HG03457 (cell line): ENCODE measurements at regions not wholly inside any gene's neighbourhood (a gene's known extent, or its start where the extent isn't known, plus 50 kb on each side); places are given as distances from the start of the nearest gene placed in this dataset.
"Not testable (repeated sequence)": the region's sequence is repeated elsewhere in the genome, so short reads cannot be mapped to it uniquely, and the experiment has no call there.

ENCODE experiments used
- ATAC-seq: cut with Tn5 transposase; IDR thresholded peaks from one replicate; pipeline ENCODE4 v1.9.1; 2021; ENCODE audit warnings: moderate number of reproducible peaks; ENCODE audit not compliant: unreplicated experiment

DNA sequence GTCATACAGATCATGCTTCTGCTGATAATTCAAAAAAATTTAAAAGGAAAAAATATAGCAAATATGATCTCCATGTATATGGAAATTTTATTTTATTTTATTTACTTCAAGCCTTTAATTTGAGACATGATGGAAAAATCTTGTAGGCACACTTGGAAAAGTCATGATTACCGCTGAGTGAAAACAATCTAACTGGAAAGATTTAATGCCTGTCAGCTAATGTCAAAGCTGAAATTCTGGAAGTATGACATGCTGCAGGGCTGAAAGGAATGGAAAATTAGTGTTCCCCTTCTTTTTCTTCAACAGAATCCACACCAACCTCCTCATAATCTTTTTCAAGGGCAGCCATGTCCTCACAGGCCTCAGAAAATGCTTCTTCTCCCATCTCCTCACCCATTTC is 58.2 kb downstream of the RPRM start:
- no peak for ATAC-seq

DNA sequence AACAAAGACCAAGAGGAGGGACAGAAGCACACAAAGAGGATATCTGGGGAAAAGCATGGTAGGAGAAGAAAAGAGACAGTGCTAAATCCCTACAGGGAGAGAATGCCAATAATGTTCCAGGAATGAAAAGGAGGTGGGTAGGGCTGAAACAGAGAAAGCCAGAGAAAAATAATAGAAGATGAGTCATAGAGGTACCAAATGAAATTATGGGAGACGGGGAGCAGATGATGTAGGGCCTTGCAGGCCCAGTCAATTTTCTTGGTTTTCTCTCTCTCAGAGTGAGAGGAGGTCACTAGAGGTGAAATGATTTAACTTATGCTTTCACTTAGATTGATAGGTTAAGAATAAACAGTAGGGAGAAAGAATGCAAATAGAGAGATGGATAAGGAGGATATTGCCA is 61.5 kb downstream of the RPRM start:
- no peak for ATAC-seq

DNA sequence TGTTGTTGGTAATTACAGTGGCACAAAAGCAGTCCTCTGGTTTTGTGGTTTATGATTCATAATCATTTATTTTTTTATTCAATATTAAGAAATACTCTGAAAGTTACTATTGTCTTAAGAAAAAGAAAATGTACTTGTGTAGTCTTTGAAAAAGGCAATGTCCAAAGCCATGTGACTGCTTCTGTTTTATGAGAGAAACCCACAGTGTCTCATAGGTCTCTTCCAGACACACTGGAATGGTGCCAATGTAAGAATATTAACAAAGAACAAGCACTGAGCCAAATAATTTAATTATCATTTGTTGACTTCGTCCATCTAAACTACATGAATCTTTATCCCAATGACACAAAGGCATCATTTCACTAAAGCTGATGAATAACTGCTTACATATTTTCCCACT is 62.5 kb downstream of the RPRM start:
- no peak for ATAC-seq

DNA sequence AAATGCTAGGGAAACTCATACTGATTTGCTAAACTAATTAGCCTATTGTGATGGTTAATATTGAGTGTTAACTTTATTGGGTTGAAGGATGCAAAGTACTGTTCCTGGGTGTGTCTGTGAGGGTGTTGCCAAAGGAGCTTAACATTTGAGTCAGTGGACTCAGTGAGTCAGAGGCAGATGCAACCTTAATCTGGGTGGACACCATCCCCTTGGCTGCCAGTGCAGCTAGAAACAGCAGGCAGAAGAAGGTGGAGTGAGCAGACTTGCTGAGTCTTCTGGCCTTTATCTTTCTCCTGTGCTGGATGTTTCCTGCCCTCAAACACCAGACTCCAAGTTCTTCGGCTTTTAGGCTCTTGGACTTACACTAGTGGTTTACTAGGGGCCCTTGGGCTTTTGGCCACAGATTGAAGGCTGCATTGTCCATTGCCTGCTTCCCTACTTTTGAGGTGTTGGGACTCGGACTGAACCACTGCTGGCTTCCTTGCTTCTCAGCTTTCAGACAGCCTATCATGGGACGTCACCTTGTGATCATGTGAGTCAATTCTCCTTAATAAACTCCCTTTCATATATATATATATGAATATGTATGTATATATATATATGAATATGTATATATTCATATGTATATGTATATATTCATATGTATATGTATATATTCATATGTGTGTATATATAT is 69.7 kb downstream of the RPRM start:
- ATAC-seq = no peak

DNA sequence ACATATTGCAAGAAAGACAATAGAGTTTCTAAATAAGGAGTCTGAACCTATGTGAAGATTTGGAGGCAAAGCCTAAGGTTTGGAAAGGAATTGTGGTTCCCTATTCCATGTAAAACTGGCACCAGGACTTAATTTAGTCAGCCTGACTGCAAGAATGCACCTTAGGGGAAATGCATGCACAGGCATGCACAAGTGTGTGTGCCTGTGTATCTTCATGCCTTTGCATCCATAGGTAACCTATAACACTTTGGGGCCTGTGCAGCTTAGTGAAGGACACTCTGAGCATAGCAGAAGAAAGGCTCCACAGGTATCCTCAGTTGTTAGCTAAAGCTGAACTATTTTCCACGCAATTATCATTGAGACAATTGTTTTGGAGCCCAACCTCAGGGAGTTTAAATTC is 73.4 kb downstream of the RPRM start:
- ATAC-seq = no peak

DNA sequence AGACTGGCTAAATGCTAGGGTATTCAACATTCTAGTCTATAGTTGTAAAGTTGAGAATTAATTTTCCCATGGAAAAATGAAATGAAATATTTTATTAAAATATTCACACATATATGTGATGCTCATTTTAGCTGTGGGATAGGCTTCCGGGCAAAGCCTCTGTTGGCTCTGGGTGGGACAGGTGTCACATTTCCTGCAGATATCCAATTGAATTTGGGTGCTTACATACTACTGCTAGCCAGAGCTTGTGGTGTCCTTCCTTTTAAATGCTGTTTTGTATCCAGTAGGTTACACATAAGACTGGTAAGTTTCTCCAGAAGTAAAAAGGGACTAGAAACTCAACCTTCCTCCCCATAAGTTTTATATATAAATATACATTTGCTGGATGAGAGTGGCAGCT is 73.8 kb downstream of the RPRM start:
- ATAC-seq = no peak

DNA sequence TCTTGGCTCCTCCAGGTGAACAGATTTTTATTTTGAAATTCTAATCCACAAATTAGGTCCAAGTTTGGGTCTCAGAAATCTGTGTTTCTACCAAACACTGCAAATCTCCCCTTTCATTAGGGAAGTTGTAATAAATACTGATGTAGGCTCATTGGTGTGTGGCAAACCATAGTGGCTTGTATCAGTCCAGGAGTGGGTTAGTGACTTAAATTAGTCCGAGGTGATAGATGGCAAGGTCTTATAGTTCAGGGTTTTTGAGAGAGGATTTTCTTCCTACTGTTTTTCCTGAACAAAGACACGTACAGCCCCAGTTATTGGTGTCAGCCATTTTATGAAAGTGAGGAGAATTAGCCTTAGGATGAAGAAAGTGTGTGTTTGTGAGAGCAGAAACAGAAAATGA is 74.6 kb downstream of the RPRM start:
- ATAC-seq = no peak

DNA sequence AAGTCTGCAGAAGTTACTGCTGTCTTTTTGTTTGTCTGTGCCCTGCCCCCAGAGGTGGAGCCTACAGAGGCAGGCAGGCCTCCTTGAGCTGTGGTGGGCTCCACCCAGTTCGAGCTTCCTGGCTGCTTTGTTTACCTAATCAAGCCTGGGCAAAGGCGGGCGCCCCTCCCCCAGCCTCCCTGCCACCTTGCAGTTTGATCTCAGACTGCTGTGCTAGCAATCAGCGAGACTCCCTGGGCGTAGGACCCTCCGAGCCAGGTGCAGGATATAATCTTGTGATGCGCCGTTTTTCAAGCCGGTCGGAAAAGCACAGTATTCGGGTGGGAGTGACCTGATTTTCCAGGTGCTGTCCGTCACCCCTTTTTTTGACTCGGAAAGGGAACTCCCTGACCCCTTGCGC is 75.2 kb downstream of the RPRM start:
- ATAC-seq = not testable (repeated sequence)

DNA sequence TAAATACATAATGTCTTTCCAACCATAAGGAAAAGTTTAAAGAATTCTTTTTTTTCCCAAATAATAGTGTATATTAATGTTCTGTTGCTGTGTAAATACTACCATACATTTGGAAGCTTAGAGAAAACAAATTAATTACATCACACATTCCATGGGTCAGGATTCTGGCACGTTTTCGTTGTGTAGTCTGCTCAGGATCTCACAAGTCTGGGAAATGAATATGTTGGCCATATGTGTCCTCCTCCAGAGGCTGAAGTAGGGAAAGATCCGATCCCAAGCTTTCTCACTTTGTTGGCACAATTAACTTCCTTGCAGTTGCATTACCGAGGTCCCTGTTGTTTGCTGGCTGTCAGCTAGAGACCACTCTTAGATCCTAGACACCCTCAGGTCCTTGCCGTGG is 83.9 kb downstream of the RPRM start:
- no peak for ATAC-seq

DNA sequence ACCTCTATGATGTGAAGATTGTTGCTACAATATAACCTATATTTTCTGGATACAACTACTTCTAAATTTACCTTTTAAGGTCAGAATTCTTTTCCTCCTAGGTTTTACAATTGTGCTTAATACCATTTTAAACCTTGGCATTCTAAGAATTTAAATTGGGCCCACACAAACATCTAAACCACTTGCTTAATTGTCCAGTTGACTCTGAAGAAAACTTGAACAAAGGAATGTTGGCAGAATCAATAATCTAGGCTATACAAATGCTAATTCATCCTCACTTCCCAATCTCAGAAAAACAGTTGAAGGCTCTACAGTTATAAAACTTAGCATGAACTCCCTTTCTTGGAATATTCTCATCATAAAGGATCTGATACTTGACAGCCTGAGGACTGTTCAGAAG is 84.3 kb downstream of the RPRM start:
- ATAC-seq = no peak

DNA sequence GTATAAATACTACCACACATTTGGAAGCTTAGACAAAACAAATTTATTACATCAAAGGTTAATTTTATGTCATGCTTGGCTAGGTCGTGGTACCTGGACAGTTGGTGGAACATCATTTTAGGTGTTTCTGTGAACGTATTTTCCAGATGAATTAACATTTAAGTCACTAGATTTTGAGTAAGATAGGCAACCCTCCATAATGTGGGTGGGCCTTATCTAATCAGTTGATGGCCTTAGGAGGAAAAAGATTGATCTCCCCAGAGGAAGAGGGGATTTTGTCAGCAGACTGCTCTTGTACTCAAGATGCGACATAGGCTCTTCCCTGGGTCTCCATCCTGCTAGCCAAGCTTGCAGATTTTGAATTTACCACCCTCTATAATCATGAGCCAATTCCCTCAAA is 85.0 kb downstream of the RPRM start:
- ATAC-seq = no peak

DNA sequence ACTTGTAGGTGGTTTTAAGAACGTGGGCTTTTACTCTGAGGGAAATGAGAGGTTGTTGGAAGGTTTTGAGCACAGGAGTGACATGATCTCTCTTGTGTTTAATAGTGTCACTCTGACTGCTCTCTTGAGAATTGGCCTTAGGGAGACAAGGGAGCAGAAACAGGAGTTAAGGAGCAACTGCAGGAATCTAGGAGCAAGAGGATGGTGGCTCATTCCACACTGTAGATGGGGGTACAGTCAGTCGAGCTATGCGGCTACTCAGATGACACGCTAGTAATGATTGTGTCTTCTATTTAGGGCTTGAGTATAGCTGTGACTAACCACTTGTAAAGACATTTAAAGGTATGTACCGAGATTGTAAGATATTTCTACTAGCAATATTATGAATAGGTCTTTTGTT is 87.4 kb downstream of the RPRM start:
- no peak for ATAC-seq

DNA sequence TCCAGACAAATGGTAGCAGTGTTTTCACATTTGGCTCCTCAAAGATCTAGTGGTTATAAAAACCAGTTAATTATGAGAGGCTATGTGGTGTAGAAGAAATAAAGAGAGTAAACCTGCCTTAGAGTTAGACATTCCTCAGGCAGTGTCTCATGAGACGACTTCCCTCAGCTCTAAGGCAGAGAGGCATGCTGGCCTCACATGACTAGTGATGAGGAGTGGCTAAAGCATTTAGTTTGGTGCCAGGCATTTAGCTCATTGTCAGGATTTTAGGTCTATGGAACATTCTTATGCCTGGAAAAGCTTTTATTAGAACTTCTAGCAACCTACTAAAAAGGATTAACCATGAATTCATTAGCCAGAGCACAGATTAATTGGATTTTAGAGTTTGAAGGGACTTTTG is 90.3 kb downstream of the RPRM start:
- no peak for ATAC-seq

DNA sequence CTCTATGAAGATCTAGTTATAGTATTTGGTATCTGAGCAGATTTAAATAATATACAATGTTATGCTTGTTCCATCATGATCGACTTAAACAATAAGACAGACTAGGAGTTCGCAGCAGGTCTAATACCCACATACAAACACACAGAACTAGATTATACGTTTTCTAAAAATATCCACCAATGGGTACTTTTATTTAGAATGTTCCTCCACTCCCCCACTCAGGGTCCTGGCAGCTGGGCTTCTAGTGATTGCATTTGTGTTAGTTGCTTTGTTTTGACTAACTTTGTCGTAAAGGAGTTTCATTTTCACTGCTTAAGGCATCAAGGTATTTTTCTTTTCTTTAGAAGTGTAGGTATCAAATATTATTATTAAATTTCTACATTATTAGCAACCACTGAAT is 91.4 kb downstream of the RPRM start:
- ATAC-seq = no peak

DNA sequence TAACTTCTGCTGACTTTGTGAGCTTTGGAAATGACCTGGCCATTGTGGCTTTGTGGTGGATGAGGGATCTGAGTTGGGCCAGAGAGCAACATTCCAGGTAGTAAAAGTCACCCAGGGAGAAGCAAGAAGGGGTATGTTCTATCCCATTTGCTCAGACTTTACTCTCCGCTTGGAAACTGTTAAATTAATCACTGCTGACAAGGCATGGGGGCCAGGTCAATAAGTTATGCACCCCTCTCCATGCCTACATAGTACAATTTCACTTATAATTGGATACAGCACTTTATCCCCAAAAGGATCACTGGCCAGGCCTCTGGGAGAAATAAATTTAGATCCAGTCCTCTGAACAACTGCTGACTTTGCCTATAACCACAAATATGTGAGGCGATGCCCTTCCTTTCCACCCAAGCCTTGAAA is 92.1 kb downstream of the RPRM start:
- no peak for ATAC-seq

DNA sequence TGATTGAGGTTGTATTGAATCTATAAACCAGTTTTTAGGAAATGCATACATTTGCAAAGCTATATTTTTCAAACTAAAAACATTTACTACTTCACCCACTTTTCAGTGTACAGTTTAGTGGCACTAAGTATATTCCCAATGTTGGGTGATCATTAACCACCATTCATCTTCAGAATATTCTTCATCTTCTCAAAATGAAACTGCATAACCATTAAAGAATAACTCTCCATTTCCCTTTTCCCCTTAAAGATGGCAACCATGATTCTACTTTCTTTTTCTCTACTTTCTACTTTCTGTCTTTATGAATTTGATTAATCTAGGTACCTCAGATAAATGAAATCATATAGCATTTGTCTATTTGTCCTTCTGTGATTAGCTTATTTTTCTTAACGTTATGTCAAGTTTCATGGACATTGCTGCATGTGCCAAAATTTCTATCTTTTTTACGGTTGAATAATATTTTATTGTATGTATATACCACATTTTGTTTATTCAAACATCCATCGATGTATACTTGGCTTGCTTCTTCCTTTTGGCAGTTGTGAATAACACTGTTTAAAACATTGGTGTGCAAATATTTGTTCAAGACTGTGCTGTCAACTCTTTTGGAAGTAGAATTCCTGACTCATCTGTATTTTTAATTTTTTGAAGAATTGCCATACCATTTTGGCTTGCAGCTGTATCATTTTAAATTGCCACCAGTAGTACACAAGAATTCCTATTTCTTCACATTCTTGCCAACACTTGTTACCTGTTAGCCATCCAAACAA is 104.9 kb downstream of the RPRM start:
- ATAC-seq = peak; percentile 77

DNA sequence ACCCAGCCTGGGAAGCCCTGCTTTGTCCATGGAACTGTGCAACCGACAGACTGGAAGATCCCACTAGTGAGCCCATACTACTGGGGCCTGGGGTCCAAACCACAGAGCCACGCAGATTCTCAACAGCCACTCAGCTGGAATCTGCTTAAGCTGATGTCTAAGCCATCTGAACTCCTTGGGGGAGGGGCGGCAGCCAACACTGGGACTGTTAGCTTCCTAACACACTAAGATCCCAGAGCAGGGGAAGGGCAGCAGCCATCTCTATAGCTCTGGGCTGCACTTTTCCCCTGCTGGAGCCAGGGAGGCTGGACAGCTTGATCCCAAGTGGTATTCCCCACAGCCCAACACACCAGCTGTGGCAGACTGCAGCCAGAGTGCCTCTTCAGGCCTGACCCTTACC is 118.3 kb downstream of the RPRM start:
- no peak for ATAC-seq

DNA sequence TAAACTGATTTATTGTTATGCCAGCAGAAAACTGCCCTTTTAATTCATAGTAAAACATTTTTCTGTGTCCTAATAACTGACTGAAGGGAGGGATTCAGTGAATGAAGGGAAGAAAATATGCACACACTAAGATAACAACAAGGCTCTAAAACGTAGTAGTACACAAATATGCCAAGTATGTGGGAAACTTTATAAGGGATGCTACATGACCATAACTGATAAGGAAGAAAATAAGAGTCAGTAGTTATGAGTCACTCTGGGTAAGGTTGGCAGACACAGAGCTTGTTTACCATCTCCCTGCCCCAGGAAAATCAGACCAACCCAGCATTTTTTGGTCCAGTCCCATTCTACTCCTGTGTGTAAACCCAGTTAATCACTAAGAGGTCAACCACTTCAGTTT is 124.2 kb downstream of the RPRM start:
- ATAC-seq = no peak

DNA sequence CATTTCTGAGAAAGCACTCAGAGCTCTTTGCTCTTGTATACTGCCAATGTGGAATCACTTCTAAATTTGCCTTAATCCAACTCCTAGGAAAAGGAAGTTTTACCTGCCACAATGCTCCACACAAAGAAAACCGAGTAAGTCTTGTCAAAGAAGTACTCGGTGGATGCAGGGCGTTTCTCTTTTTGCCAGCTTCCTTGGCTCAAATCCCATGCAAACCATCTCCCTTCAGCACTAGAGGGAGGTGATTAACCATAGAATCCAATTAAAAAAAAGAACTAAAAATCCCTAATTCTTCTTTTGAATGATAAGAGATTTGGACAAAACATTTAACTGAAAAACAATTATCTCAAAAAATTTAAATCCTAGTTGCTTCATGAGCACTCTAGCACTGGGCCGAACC is 129.0 kb downstream of the RPRM start:
- no peak for ATAC-seq

DNA sequence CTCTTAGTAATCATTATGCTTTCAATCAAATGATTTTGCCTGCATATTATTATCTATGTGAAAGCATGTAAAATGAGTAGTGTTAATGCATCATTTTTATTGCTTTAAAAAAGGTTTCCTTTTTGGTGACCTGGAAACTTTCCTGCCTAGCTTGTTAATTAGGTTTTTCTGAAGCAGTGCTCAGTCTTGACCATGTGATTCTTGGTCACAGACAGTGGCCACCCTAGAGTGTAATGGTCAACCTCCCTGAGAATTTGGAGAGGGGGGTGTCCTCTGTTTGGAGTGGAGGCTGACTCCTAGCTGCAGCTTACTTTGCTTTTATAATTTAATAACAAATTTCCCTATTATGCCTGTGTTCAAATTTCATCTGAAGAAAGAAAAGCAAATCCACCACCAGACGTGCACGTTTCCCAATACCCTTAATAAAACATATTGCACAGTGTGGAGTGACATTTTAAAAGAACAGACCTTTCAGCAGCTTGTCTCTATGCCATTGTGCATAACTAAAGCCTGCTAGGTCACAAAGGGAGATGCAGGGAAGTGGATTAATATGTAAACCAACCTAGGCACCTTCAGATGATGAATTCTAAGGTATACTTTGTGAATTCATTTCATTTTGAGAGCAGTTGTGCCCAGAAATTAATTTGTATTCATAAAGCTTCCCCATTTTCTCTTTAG is 130.6 kb downstream of the RPRM start:
- ATAC-seq = no peak

DNA sequence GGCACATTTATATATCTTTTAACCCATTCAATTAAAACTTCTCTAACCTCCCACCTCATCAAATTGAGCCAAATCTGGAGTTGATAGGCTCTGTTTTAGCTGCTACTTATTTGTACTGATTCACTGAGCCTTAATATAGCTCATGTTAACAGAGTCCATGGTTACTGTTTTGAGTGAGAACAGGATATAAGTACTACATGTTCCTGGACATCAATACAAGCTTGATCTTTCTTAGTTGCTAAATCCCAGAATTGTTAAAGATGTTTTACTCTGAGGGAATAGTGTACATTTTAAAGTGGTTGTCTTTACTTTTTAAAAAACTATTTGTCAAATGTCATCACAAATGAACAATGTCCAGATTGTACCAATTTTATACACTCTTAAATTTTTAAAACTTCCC is 157.7 kb downstream of the RPRM start:
- ATAC-seq = no peak

DNA sequence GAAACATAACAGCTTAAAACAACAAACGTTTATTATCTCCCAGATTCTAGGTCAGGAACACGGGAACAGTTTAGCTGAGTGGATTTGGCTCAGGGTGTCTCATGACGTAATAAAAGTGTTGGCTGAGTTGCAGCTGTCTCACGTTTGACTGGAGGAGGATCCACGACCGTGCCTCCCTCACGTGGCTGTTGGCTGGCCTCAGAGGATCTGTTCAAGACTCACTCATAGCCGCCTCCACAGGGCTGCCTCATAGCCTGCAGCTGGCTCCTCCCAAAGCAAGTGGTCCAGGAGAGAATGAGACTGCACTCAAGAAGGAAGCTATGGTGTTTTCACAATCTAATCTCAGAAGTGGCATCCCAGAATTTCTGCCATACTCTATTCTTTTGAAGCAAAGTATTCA is 167.1 kb downstream of the RPRM start:
- ATAC-seq = no peak
